GM12864 (cell line): ENCODE measurements at regions not wholly inside any gene's neighbourhood (a gene's known extent, or its start where the extent isn't known, plus 50 kb on each side); places are given as distances from the start of the nearest gene placed in this dataset.

Experiments
- DNase-seq: peaks from one replicate; pipeline ENCODE4 v3.0.0-alpha.2; 2011; ENCODE audit warnings: low read depth
- H3K4me3 ChIP-seq: 2 replicates; pipeline ENCODE4 v1.5.1; 2011; ENCODE audit warnings: mild to moderate bottlenecking, low read depth, low read length, control low read depth
- TF ChIP-seq, protein P1 (sequence below): IDR thresholded peaks from 2 replicates; pipeline ENCODE4 v1.5.1; 2011; ENCODE audit warnings: low read depth, mild to moderate bottlenecking, moderate library complexity, low read length, control low read depth, inconsistent platforms; ENCODE audit errors: missing control alignments

- TF ChIP-seq, protein P1, sequence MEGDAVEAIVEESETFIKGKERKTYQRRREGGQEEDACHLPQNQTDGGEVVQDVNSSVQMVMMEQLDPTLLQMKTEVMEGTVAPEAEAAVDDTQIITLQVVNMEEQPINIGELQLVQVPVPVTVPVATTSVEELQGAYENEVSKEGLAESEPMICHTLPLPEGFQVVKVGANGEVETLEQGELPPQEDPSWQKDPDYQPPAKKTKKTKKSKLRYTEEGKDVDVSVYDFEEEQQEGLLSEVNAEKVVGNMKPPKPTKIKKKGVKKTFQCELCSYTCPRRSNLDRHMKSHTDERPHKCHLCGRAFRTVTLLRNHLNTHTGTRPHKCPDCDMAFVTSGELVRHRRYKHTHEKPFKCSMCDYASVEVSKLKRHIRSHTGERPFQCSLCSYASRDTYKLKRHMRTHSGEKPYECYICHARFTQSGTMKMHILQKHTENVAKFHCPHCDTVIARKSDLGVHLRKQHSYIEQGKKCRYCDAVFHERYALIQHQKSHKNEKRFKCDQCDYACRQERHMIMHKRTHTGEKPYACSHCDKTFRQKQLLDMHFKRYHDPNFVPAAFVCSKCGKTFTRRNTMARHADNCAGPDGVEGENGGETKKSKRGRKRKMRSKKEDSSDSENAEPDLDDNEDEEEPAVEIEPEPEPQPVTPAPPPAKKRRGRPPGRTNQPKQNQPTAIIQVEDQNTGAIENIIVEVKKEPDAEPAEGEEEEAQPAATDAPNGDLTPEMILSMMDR = no peak
- H3K4me3 ChIP-seq = no peak overlapping the region
- DNase-seq = no peak
Measured at GRCh38 chr20:10843146-10843711, 169.4 kb upstream of the JAG1 start.

GRCh38 chr20:10846766-10847165, 173.0 kb upstream of the JAG1 start:
- TF ChIP-seq, protein P1 = no peak
- no peak for DNase-seq
- no peak overlapping the region for H3K4me3 ChIP-seq

DNA sequence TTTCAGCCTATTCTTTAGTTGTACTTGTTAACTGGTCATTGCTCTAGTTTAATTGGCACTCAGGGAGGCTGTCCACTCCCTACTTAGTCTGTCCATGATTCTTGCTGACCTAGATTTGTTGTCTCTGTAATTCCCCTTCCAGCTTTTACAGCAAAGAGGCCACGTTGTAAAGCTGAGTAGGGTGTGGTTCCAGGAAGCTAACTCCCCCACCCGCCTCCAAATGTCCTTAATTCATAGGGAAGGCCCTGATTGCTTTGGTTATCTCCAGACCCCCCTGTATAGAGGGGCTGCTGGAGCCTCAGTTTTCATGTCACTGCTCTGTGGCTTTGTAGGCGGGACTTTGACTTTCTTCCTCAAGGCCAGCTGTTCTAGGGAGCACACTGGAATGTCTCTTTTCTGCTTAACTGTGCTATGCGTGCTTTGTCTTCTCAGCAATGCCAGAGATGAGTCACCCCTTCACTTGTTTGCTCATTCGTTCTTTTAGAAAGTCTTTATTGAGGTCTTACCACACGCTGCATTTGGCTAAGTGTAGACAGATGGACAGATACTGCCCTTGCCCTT, 175.1 kb upstream of the JAG1 start:
- TF ChIP-seq, protein P1 = no peak
- DNase-seq = no peak
- H3K4me3 ChIP-seq = no peak overlapping the region

DNA sequence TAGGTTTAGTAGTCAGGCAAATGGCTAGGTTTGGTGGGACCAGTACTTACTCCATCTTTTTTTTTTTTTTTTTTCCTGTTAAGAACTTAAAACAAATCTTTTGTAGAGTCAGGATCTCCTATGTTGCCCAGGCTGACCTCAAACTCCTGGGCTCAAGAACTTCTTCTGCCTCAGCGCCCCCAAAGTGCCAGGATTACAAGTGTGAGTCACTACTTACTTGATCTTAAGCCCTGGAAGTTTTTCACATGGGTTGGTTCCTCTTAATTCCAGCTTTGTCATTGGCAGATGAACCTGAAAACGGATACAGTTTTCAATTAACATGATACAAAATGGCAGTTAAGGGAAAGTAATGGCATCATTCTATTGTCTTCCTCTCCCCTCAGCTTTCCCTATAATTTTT, 179.4 kb upstream of the JAG1 start:
- DNase-seq = no peak
- no peak overlapping the region for H3K4me3 ChIP-seq

DNA sequence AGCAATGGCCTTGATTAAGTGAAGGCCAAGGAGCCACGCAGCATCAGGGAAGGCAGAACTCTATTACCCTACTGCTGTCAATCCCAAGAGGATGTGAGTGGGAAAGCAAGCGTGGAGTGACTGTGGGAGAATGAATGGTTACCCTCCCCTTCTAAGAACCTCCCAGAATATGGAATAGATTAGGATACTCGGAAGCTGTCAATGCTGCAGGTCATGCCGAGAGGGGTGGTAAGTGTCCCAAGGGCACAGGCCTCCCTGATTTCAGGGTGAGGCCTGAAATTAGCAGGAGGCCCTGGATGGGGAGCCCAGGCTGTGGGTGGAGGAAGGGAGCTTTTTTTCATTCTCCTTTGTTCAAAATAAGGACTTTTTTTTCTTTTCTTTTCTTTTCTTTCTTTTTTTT, 179.9 kb upstream of the JAG1 start:
- no peak overlapping the region for H3K4me3 ChIP-seq
- TF ChIP-seq, protein P1 = no peak

More for the DNA sequence above, 179.4 kb upstream of the JAG1 start:
- TF ChIP-seq, protein P1 = no peak

DNA sequence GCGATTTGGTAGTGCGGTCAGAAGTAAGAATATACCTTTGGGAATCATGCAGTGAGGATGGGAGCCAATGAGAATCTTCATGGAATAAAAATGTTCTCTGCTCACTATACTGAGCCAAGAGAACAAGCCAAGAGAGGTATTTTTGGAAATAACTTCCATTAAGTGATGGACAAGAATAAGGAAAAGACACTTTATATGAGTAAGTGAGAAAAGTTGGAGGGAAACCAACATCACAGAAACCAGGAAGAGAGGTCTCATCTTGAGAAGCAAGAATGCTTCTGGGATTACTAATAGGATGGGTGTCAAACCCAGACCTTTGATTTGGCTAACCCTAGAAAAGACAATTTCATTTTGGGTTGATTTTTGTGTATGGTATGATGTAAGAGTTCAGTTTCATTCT, 181.2 kb upstream of the JAG1 start:
- H3K4me3 ChIP-seq = no peak overlapping the region
- TF ChIP-seq, protein P1 = no peak
- DNase-seq = no peak

More for the DNA sequence above, 179.9 kb upstream of the JAG1 start:
- DNase-seq = no peak

GRCh38 chr20:10855778-10856177, 182.0 kb upstream of the JAG1 start:
- no peak for DNase-seq

More at GRCh38 chr20:10855778-10856177, 182.0 kb upstream of the JAG1 start:
- TF ChIP-seq, protein P1 = no peak
- H3K4me3 ChIP-seq = no peak overlapping the region
